Coronary artery (tissue), 2 donors: ENCODE measurements at regions not wholly inside any gene's neighbourhood (a gene's known extent, or its start where the extent isn't known, plus 50 kb on each side); places are given as distances from the start of the nearest gene placed in this dataset.
"Not testable (repeated sequence)": the region's sequence is repeated elsewhere in the genome, so short reads cannot be mapped to it uniquely, and the experiment has no call there.

ENCODE experiments used
- DNase-seq: peaks from one replicate; pipeline ENCODE4 v3.0.0-alpha.2; 2017; ENCODE audit warnings: low spot score
- H3K27ac ChIP-seq, 2 donors: fragments of 200-600 bp; sonication (generic); one replicate each; pipeline ENCODE4 v1.5.1; 2016 to 2019
- H3K4me3 ChIP-seq: fragments of 200-600 bp; sonication (generic); 2 replicates; pipeline ENCODE4 v1.5.1; 2016; ENCODE audit warnings: mild to moderate bottlenecking, moderate library complexity
- TF ChIP-seq, protein P1 (sequence below): fragments of 200-600 bp; sonication (generic); IDR thresholded peaks from one replicate; pipeline ENCODE4 v1.5.1; 2019; ENCODE audit warnings: antibody characterized with exemption

DNA sequence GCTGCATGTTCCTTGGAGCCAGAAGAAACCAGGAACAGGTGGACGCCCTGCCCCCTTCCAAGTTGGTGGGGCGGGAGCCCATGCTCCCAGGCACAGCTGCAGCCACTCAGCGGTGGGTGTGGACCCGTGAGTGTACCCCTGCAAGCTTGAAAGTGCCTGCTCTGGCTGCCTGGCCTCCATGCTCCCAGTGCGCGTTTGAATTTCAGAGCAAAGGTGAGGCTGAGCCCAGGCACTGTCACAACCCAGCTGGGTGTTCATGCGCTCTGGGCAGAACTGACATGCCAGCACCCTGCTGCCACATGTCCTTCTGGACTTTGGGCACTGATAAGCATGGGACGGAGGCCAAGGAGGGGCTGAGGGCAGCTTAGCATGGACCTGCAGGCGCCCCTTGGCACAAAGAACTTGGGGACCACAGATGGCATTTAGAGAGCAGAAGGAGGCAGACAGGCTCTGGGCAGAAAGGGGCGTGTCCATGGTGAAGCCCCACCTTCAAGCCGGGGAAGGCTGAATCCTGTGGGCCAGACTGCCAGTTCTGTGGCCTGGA is 402.0 kb upstream of the NRG3 start:
- no peak overlapping the region for H3K4me3 ChIP-seq
- H3K27ac ChIP-seq, result no peak overlapping the region
- no peak for DNase-seq
- TF ChIP-seq, protein P1, sequence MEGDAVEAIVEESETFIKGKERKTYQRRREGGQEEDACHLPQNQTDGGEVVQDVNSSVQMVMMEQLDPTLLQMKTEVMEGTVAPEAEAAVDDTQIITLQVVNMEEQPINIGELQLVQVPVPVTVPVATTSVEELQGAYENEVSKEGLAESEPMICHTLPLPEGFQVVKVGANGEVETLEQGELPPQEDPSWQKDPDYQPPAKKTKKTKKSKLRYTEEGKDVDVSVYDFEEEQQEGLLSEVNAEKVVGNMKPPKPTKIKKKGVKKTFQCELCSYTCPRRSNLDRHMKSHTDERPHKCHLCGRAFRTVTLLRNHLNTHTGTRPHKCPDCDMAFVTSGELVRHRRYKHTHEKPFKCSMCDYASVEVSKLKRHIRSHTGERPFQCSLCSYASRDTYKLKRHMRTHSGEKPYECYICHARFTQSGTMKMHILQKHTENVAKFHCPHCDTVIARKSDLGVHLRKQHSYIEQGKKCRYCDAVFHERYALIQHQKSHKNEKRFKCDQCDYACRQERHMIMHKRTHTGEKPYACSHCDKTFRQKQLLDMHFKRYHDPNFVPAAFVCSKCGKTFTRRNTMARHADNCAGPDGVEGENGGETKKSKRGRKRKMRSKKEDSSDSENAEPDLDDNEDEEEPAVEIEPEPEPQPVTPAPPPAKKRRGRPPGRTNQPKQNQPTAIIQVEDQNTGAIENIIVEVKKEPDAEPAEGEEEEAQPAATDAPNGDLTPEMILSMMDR, result no peak

DNA sequence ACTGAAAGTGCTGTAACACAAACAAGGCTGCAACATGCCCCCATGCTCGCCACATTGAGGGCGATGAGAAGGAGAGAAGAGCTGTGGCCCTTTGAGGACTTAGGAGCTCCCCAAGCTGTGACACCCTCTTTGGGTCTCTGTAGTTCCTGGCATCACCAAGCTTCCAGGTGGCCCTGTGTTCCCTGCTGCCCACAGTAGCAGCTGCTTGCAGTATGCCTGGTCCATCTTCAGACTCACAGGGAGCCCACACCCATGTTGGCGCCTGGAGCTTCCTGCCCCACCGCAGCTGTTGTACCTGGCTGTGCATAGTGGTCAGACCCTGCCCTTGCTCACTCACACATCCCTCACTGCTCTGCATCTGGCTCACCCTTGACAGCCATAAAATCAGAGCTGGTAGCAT is 401.2 kb upstream of the NRG3 start:
- DNase-seq, result no peak
- Histone ChIP-seq H3K4me3 (no peak overlapping the region), H3K27ac (no peak overlapping the region)
- TF ChIP-seq, protein P1, result no peak

DNA sequence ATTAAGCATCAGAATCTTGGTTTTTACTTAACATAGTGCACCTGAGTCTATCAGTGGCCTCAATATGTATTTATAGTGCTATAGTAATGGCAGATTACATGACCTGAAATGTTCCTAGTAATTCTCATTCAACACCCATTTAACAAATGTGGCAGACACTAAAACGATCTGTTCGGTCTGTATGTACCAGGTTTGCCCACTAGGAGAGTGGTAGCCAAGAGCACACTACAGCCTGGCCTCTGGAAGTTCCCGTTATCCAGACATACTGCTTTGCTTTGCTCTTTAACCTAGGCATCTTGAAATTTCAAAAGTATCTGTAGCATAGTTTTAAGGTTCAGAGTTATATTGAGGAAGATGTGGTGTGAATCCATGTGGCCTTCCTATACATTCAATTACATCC is 395.7 kb upstream of the NRG3 start:
- no peak overlapping the region for H3K4me3 ChIP-seq
- no peak overlapping the region for H3K27ac ChIP-seq
- TF ChIP-seq, protein P1, result no peak
- no peak for DNase-seq

- Histone ChIP-seq H3K4me3 (no peak overlapping the region), H3K27ac (no peak overlapping the region)
- TF ChIP-seq, protein P1, result no peak
- DNase-seq, result no peak
Observed at GRCh38 chr10:81496626-81497025, 378.4 kb upstream of the NRG3 start.

GRCh38 chr10:81498011-81498551 is 376.9 kb upstream of the NRG3 start:
- no peak for DNase-seq
- TF ChIP-seq, protein P1, result no peak
- H3K27ac ChIP-seq, result no peak overlapping the region
- H3K4me3 ChIP-seq, result no peak overlapping the region

DNA sequence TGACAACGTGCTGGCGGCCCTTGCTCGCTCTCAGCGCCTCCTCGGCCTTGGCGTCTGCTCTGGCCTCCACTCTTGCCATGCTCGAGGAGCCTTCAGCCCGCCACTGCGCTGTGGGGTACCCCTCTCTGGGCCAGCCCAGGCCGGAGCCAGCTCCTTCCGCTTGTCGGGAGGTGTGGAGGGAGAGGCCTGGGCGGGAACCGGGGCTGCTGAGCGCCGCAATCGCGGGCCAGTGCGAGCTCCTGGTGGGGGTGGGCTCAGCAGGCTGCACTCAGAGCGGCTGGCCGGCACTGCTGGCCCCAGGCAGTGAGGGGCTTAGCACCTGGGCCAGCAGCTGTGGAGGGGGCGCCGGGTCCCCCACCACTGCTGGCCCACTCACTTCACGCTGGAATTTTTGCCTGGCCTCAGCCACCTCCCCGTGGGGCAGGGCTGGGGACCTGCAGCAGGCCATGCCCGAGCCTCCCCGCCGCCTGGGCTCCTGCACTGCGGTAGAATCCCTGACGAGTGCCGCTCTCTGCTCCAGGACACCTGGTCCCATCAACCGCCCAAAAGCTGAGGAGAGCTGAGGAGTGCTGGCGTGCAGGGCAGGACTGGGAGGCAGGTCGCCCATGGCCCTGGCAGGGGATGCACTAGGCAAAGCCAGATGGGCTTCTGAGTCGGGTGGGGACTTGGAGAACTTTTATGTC is 372.2 kb upstream of the NRG3 start:
- Histone ChIP-seq H3K4me3 (no peak overlapping the region), H3K27ac (no peak overlapping the region)
- TF ChIP-seq, protein P1, result no peak
- DNase-seq, result no peak

DNA sequence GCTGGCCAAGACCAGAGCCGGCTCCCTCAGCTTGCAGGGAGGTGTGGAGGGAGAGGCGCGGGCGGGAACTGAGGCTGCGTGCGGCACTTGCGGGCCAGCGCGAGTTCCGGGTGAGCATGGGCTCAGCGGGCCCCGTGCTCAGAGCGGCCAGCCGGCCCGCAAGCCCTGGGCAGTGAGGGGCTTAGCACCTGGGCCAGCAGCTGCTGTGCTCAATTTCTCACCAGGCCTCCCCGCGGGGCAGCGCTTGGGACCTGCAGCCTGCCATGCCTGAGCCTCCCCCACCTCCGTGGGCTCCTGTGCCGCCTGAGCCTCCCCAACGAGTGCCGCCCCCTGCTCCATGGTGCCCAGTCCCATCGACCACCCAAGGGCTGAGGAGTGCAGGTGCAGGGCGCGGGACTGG is 369.2 kb upstream of the NRG3 start:
- H3K27ac ChIP-seq, DNase-seq, H3K4me3 ChIP-seq: not testable (repeated sequence)
